ENCODE measurements at regions not wholly inside any gene's neighbourhood (a gene's known extent, or its start where the extent isn't known, plus 50 kb on each side); places are given as distances from the start of the nearest gene placed in this dataset.

DNA sequence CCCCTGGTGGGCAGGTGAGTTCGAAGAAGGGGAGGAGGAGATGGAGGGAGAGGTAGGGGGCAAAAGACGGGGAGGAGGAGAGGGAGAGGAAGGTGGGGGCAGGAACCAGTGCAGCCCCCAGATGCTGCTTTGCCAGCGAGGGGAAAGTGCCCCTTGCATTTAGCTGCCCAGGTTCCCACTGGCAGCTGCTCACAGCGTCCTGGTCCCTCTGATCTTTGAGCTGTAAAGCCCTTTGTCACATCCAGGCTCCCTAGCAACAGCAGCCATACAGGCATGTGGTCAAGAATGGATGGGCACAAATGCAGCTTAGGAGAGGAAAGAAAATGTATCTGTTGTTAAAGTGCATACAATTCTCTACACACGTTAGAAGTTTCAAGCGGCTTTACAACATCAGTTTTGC, 160.9 kb downstream of the CD83 start:
- no peak for TF ChIP-seq POLR2AphosphoS5 (IDR thresholded peaks at IDR 0.05; ENCODE audit: low read depth, low read length)
- TF ChIP-seq, protein P1, sequence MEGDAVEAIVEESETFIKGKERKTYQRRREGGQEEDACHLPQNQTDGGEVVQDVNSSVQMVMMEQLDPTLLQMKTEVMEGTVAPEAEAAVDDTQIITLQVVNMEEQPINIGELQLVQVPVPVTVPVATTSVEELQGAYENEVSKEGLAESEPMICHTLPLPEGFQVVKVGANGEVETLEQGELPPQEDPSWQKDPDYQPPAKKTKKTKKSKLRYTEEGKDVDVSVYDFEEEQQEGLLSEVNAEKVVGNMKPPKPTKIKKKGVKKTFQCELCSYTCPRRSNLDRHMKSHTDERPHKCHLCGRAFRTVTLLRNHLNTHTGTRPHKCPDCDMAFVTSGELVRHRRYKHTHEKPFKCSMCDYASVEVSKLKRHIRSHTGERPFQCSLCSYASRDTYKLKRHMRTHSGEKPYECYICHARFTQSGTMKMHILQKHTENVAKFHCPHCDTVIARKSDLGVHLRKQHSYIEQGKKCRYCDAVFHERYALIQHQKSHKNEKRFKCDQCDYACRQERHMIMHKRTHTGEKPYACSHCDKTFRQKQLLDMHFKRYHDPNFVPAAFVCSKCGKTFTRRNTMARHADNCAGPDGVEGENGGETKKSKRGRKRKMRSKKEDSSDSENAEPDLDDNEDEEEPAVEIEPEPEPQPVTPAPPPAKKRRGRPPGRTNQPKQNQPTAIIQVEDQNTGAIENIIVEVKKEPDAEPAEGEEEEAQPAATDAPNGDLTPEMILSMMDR (IDR thresholded peaks at IDR 0.05) = no peak
- no peak for TF ChIP-seq SIN3A (IDR thresholded peaks at IDR 0.05; ENCODE audit: borderline replicate concordance, insufficient read depth, low read depth, low read length)
- TF ChIP-seq TCF7L2 (IDR thresholded peaks at IDR 0.05; ENCODE audit: low read depth, low read length) = no peak
